Choroid plexus epithelial cell (primary cell): ENCODE measurements at regions not wholly inside any gene's neighbourhood (a gene's known extent, or its start where the extent isn't known, plus 50 kb on each side); places are given as distances from the start of the nearest gene placed in this dataset.

Experiments
- DNase-seq: peaks from one replicate; pipeline ENCODE4 v3.0.0-alpha.2; 2010; ENCODE audit warnings: low read depth
- H3K4me3 ChIP-seq: 2 replicates; pipeline ENCODE4 v1.5.1; 2011; ENCODE audit warnings: low read depth, mild to moderate bottlenecking, control low read depth, low read length, moderate library complexity
- CTCF ChIP-seq: conservative IDR thresholded peaks from 2 replicates; pipeline ENCODE4 v1.5.1; 2011; ENCODE audit warnings: low read depth, mild to moderate bottlenecking, control low read depth, inconsistent platforms, low read length, moderate library complexity

GRCh38 chr3:107008213-107008612 lies 369.0 kb upstream of the CCDC54 start:
- no peak for TF ChIP-seq CTCF
- H3K4me3 ChIP-seq = no peak overlapping the region
- no peak for DNase-seq

GRCh38 chr3:107013641-107014040 lies 363.6 kb upstream of the CCDC54 start:
- TF ChIP-seq CTCF = no peak
- H3K4me3 ChIP-seq = no peak overlapping the region
- no peak for DNase-seq

GRCh38 chr3:107024551-107025026 lies 352.6 kb upstream of the CCDC54 start:
- H3K4me3 ChIP-seq = no peak overlapping the region
- DNase-seq = peak; percentile 28
- no peak for TF ChIP-seq CTCF

GRCh38 chr3:107025961-107026360 lies 351.3 kb upstream of the CCDC54 start:
- no peak for TF ChIP-seq CTCF
- DNase-seq = no peak
- no peak overlapping the region for H3K4me3 ChIP-seq

GRCh38 chr3:107028086-107028485 lies 349.2 kb upstream of the CCDC54 start:
- no peak for DNase-seq
- no peak overlapping the region for H3K4me3 ChIP-seq
- no peak for TF ChIP-seq CTCF

- no peak for DNase-seq
- TF ChIP-seq CTCF = no peak
- no peak overlapping the region for H3K4me3 ChIP-seq
Observed at GRCh38 chr3:107028626-107029025, 348.6 kb upstream of the CCDC54 start.

- TF ChIP-seq CTCF = no peak
- H3K4me3 ChIP-seq = no peak overlapping the region
- no peak for DNase-seq
Observed at GRCh38 chr3:107032111-107032510, 345.1 kb upstream of the CCDC54 start.
